ENCODE measurements at regions not wholly inside any gene's neighbourhood (a gene's known extent, or its start where the extent isn't known, plus 50 kb on each side); places are given as distances from the start of the nearest gene placed in this dataset.
"Not testable (repeated sequence)": the region's sequence is repeated elsewhere in the genome, so short reads cannot be mapped to it uniquely, and the experiment has no call there.

DNA sequence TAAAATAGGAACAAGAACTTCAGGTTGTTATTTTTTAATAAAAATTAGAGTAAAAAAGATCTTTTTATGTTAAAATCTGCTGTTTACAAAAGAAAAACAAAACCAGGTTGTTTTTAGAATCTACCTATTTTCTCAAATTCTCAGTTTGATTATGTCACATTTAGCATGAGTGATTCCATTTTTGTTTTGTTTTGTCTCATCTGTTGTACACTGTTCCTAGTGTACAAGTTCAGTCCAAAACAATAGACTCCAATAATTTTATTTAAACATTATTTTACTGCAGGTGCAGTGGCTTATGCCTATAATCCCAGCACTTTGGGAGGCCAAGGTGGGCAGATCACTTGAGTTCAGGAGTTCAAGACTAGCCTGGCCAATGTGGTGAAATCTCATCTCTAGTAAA is 2142.7 kb downstream of the TP53TG3F start:
- Mint-ChIP-seq H3K9me3 (peaks cover 47% of the 10 kb centered on the region), H3K27me3 (ENCODE audit: low read depth) (no peaks in the 10 kb centered on the region), H3K4me1 (no peaks in the 10 kb centered on the region), H3K27ac (no peak overlapping the region), H3K4me3 (no peak overlapping the region), H3K36me3 (peaks cover 2% of the 10 kb centered on the region)
- TF ChIP-seq, protein P1, sequence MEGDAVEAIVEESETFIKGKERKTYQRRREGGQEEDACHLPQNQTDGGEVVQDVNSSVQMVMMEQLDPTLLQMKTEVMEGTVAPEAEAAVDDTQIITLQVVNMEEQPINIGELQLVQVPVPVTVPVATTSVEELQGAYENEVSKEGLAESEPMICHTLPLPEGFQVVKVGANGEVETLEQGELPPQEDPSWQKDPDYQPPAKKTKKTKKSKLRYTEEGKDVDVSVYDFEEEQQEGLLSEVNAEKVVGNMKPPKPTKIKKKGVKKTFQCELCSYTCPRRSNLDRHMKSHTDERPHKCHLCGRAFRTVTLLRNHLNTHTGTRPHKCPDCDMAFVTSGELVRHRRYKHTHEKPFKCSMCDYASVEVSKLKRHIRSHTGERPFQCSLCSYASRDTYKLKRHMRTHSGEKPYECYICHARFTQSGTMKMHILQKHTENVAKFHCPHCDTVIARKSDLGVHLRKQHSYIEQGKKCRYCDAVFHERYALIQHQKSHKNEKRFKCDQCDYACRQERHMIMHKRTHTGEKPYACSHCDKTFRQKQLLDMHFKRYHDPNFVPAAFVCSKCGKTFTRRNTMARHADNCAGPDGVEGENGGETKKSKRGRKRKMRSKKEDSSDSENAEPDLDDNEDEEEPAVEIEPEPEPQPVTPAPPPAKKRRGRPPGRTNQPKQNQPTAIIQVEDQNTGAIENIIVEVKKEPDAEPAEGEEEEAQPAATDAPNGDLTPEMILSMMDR (IDR thresholded peaks at IDR 0.05; ENCODE audit: unreplicated experiment): no peak
- no peak for DNase-seq (ENCODE audit: low spot score in 2 of 2, unreplicated experiment in 2 of 2)

DNA sequence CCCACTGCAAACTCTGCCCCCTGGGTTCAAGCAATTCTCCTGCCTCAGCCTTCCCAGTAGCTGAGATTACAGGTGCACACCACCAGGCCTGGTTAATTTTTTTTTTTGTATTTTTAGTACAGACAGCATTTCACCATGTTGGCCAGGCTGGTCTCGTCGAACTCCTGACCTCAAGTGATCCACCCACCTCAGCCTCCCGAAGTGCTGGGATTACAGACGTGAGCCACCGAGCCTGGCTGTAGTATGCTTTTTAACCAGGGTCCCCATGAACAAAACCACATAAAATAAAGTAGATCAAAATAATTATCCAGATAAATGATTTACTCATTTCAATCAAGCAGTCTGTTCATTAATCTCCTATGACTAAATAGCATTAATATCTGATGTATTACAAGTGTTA is 2144.0 kb downstream of the TP53TG3F start:
- DNase-seq (ENCODE audit: low spot score in 2 of 2, unreplicated experiment in 2 of 2); H3K27ac Mint-ChIP-seq; H3K4me1 Mint-ChIP-seq; H3K4me3 Mint-ChIP-seq; H3K36me3 Mint-ChIP-seq; H3K27me3 Mint-ChIP-seq (ENCODE audit: low read depth): not testable (repeated sequence)
- H3K9me3 Mint-ChIP-seq: peaks cover 38% of the 10 kb centered on the region

DNA sequence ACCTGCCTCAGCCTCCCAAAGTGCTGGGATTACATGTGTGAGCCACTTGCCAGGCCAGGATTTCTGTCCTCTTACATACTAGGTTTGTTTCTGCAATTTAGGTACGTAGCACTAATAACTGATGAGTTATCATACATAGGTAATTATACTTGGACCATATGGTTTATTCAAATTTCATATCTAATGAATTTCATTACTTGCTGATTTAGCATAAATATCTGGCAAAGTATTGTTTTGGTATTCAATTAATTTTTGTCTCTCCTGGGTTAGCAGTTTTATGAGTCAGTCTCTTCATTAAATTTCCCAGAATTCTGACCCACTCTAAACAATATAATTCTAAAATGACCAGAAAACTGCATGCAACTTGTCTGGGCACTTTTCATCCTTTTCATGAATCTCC is 2146.5 kb downstream of the TP53TG3F start:
- TF ChIP-seq, protein P1 (IDR thresholded peaks at IDR 0.05; ENCODE audit: unreplicated experiment): no peak
- Mint-ChIP-seq H3K36me3 (no peaks in the 10 kb centered on the region), H3K27ac (no peak overlapping the region), H3K4me1 (no peaks in the 10 kb centered on the region), H3K27me3 (ENCODE audit: low read depth) (no peaks in the 10 kb centered on the region), H3K4me3 (no peak overlapping the region), H3K9me3 (peaks cover 20% of the 10 kb centered on the region)
- DNase-seq (ENCODE audit: low spot score in 2 of 2, unreplicated experiment in 2 of 2): no peak

DNA sequence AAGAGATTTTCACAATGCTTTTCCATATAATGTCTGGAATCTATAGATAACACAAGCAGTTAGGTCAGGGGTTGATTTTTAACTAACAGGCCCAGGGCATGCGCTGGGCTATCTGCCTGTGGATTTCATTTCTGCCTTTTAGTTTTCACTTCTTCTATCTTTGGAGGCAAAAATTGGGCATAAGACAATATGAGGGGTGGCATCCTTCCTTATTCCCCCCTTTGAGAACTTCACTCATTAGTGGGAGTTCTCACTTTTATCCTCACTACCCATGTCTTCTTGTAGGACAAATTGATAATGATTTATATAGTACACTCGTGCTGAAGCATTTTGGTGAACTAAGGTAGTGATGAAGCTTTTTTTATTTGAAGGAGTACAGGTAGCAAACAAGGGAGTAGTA is 2155.5 kb downstream of the TP53TG3F start:
- not testable (repeated sequence) for H3K36me3 Mint-ChIP-seq; H3K4me3 Mint-ChIP-seq; DNase-seq (ENCODE audit: low spot score in 2 of 2, unreplicated experiment in 2 of 2); H3K4me1 Mint-ChIP-seq; H3K27ac Mint-ChIP-seq; H3K27me3 Mint-ChIP-seq (ENCODE audit: low read depth)
- peaks cover 28% of the 10 kb centered on the region for H3K9me3 Mint-ChIP-seq

DNA sequence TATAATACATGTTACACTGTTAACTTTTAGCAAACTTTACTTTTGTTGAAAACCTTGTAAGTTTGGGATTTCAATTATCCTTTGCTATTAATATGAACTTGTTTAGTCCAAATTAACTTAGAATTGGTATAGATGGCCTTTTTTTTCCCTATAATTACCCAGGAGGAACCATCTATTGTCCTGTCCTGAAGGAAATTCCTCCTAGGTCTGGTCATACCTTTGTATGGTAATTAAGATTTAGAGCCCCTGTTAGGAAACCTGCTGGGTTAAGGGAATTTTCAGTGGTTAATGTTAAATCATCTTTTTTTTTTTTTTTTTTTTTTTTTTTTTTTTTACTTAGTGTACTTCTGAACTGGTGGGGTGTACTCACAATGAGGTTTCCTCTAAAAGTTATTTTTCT is 2159.8 kb downstream of the TP53TG3F start:
- peaks cover 48% of the 10 kb centered on the region for H3K9me3 Mint-ChIP-seq

DNA sequence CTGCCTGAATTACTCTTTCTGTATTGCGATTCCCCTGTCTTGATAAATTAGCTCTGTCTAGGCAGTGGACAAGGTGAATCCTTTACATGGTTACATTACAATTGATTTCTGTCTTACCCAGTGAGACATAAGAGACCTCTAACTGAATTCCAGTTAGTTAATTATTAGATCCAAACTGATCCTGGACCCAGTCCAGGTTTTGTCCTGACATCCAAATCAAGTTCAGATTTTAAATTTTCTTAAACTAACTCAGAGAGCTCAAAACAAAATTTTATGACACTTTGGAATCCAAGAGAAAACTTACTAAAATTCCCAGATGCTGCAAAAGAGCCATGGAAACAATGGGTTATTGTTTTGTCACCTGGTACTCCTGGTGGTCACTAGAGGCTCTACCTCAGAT is 2166.6 kb downstream of the TP53TG3F start:
- Mint-ChIP-seq H3K27ac (no peak overlapping the region), H3K27me3 (ENCODE audit: low read depth) (no peaks in the 10 kb centered on the region), H3K9me3 (peaks cover 36% of the 10 kb centered on the region), H3K4me1 (no peaks in the 10 kb centered on the region), H3K36me3 (no peaks in the 10 kb centered on the region), H3K4me3 (no peak overlapping the region)
- TF ChIP-seq, protein P1 (IDR thresholded peaks at IDR 0.05; ENCODE audit: unreplicated experiment): no peak
- no peak for DNase-seq (ENCODE audit: low spot score in 2 of 2, unreplicated experiment in 2 of 2)

More for the DNA sequence above, 2159.8 kb downstream of the TP53TG3F start:
- not testable (repeated sequence) for H3K36me3 Mint-ChIP-seq; H3K4me3 Mint-ChIP-seq; H3K27ac Mint-ChIP-seq; DNase-seq (ENCODE audit: low spot score in 2 of 2, unreplicated experiment in 2 of 2); H3K27me3 Mint-ChIP-seq (ENCODE audit: low read depth); H3K4me1 Mint-ChIP-seq

DNA sequence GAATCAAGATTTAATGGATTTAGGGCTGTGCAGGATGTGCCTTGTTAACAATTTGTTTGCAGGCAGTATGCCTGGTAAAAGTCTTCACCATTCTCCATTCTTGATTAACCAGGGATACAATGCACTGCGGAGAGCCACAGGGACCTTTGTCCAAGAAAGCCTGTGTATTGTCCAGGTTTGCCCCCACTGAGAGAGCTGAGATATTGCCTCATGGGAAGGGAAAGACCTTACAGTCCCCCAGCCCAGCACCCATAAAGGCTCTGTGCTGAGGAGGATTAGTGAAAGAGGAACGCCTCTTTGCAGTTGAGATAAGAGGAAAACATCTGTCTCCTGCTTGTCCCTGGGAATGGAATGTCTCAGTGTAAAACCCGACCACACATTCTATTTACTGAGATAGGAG is 2169.6 kb downstream of the TP53TG3F start:
- no peaks in the 10 kb centered on the region for H3K27me3 Mint-ChIP-seq (ENCODE audit: low read depth)
- no peaks in the 10 kb centered on the region for H3K4me1 Mint-ChIP-seq
- TF ChIP-seq, protein P1 (IDR thresholded peaks at IDR 0.05; ENCODE audit: unreplicated experiment): no peak
- H3K36me3 Mint-ChIP-seq: no peaks in the 10 kb centered on the region
- no peak overlapping the region for H3K27ac Mint-ChIP-seq
- no peak for DNase-seq (ENCODE audit: low spot score in 2 of 2, unreplicated experiment in 2 of 2)
- H3K9me3 Mint-ChIP-seq: peaks cover 49% of the 10 kb centered on the region
- H3K4me3 Mint-ChIP-seq: no peak overlapping the region
